DOHH2 (cell line): ENCODE measurements at regions not wholly inside any gene's neighbourhood (a gene's known extent, or its start where the extent isn't known, plus 50 kb on each side); places are given as distances from the start of the nearest gene placed in this dataset.

Experiments
- EZH2phosphoT487 ChIP-seq: fragments of 200-600 bp; sonication (generic); IDR thresholded peaks from 2 replicates; pipeline ENCODE4 v1.6.1; 2017; ENCODE audit warnings: borderline replicate concordance, mild to moderate bottlenecking, antibody characterized with exemption, low read length, moderate library complexity, mixed read lengths
- TF ChIP-seq, protein P1 (sequence below): fragments of 200-600 bp; sonication (generic); IDR thresholded peaks from one replicate; pipeline ENCODE4 v1.5.1; 2014; ENCODE audit warnings: antibody characterized with exemption, mild to moderate bottlenecking, low read depth, low read length; ENCODE audit not compliant: poor library complexity, severe bottlenecking

- TF ChIP-seq, protein P1, sequence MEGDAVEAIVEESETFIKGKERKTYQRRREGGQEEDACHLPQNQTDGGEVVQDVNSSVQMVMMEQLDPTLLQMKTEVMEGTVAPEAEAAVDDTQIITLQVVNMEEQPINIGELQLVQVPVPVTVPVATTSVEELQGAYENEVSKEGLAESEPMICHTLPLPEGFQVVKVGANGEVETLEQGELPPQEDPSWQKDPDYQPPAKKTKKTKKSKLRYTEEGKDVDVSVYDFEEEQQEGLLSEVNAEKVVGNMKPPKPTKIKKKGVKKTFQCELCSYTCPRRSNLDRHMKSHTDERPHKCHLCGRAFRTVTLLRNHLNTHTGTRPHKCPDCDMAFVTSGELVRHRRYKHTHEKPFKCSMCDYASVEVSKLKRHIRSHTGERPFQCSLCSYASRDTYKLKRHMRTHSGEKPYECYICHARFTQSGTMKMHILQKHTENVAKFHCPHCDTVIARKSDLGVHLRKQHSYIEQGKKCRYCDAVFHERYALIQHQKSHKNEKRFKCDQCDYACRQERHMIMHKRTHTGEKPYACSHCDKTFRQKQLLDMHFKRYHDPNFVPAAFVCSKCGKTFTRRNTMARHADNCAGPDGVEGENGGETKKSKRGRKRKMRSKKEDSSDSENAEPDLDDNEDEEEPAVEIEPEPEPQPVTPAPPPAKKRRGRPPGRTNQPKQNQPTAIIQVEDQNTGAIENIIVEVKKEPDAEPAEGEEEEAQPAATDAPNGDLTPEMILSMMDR: no peak
- no peak for TF ChIP-seq EZH2phosphoT487
Observed at GRCh38 chr13:83471011-83471410, 411.3 kb downstream of the SLITRK1 start.
